ENCODE measurements at regions not wholly inside any gene's neighbourhood (a gene's known extent, or its start where the extent isn't known, plus 50 kb on each side); places are given as distances from the start of the nearest gene placed in this dataset.

GRCh38 chr2:129469389-129469788 is 510.1 kb upstream of the RAB6C start:
- Histone ChIP-seq H3K9ac (no peak overlapping the region), H3K9me3 (ENCODE audit: low read depth) (no peaks in the 10 kb centered on the region), H3K36me3 (no peaks in the 10 kb centered on the region), H3K4me2 (no peak overlapping the region), H3K27ac (no peak overlapping the region), H3K4me3 (no peak overlapping the region), H3F3A (ENCODE audit: low read depth) (no peaks in the 10 kb centered on the region), H3K79me2 (ENCODE audit: low read depth) (no peaks in the 10 kb centered on the region), H2AFZ (replicated peaks) (no peak overlapping the region), H3K27me3 (no peaks in the 10 kb centered on the region), H4K20me1 (ENCODE audit: low read depth) (no peaks in the 10 kb centered on the region), H3K4me1 (no peaks in the 10 kb centered on the region)
- H3K9me3 Mint-ChIP-seq = peaks cover 3% of the 10 kb centered on the region
- H3K27ac Mint-ChIP-seq = no peak overlapping the region
- peaks cover 3% of the 10 kb centered on the region for H3K27me3 Mint-ChIP-seq (ENCODE audit: insufficient read depth, low read depth)
- no peak overlapping the region for H3K4me3 Mint-ChIP-seq
- no peaks in the 10 kb centered on the region for H3K36me3 Mint-ChIP-seq
- no peak for DNase-seq (ENCODE audit: low spot score)
- no peak for TF ChIP-seq CTCF (IDR thresholded peaks at IDR 0.05)
- TF ChIP-seq EZH2phosphoT487 (IDR thresholded peaks at IDR 0.05) = no peak
- TF ChIP-seq EZH2 (IDR thresholded peaks at IDR 0.05) = no peak
- peaks cover 5% of the 10 kb centered on the region for H3K4me1 Mint-ChIP-seq

- no peak for TF ChIP-seq EZH2phosphoT487 (IDR thresholded peaks at IDR 0.05)
- TF ChIP-seq CTCF (IDR thresholded peaks at IDR 0.05) = no peak
- no peak for TF ChIP-seq EZH2 (IDR thresholded peaks at IDR 0.05)
- Histone ChIP-seq H3K4me2 (no peak overlapping the region), H3K27ac (no peak overlapping the region), H4K20me1 (ENCODE audit: low read depth) (no peaks in the 10 kb centered on the region), H3K4me3 (no peak overlapping the region), H3K9ac (no peak overlapping the region), H3K4me1 (no peaks in the 10 kb centered on the region), H2AFZ (replicated peaks) (no peak overlapping the region), H3F3A (ENCODE audit: low read depth) (no peaks in the 10 kb centered on the region), H3K27me3 (no peaks in the 10 kb centered on the region), H3K79me2 (ENCODE audit: low read depth) (no peaks in the 10 kb centered on the region), H3K36me3 (no peaks in the 10 kb centered on the region), H3K9me3 (ENCODE audit: low read depth) (no peaks in the 10 kb centered on the region)
- DNase-seq (ENCODE audit: low spot score) = no peak
- Mint-ChIP-seq H3K4me1 (peaks cover 5% of the 10 kb centered on the region), H3K9me3 (peaks cover 1% of the 10 kb centered on the region), H3K27me3 (ENCODE audit: insufficient read depth, low read depth) (peaks cover 4% of the 10 kb centered on the region), H3K4me3 (no peak overlapping the region), H3K36me3 (no peaks in the 10 kb centered on the region), H3K27ac (no peak overlapping the region)
Measured at GRCh38 chr2:129469871-129470270, 509.6 kb upstream of the RAB6C start.

GRCh38 chr2:129478902-129479517 is 500.5 kb upstream of the RAB6C start:
- Mint-ChIP-seq H3K27ac (no peak overlapping the region), H3K36me3 (no peaks in the 10 kb centered on the region), H3K4me3 (no peak overlapping the region), H3K9me3 (peaks cover 4% of the 10 kb centered on the region), H3K4me1 (peaks cover 17% of the 10 kb centered on the region), H3K27me3 (ENCODE audit: insufficient read depth, low read depth) (peaks cover 2% of the 10 kb centered on the region)
- H3K27ac ChIP-seq = no peak overlapping the region
- no peak overlapping the region for H3K4me3 ChIP-seq
- no peak overlapping the region for H3K9ac ChIP-seq
- no peaks in the 10 kb centered on the region for H3K27me3 ChIP-seq
- H2AFZ ChIP-seq (replicated peaks) = peak overlapping the region; percentile 34
- no peaks in the 10 kb centered on the region for H4K20me1 ChIP-seq (ENCODE audit: low read depth)
- no peaks in the 10 kb centered on the region for H3K9me3 ChIP-seq (ENCODE audit: low read depth)
- no peak for TF ChIP-seq EZH2phosphoT487 (IDR thresholded peaks at IDR 0.05)
- H3K79me2 ChIP-seq (ENCODE audit: low read depth) = no peaks in the 10 kb centered on the region
- no peak overlapping the region for H3K4me2 ChIP-seq
- H3F3A ChIP-seq (ENCODE audit: low read depth) = no peaks in the 10 kb centered on the region
- no peak for DNase-seq (ENCODE audit: low spot score)
- no peaks in the 10 kb centered on the region for H3K4me1 ChIP-seq
- H3K36me3 ChIP-seq = no peaks in the 10 kb centered on the region

GRCh38 chr2:129479892-129480291 is 499.6 kb upstream of the RAB6C start:
- H3F3A ChIP-seq (ENCODE audit: low read depth) = no peaks in the 10 kb centered on the region
- H3K9me3 Mint-ChIP-seq = peaks cover 4% of the 10 kb centered on the region
- H3K4me1 Mint-ChIP-seq = peaks cover 18% of the 10 kb centered on the region
- no peaks in the 10 kb centered on the region for H3K36me3 ChIP-seq
- no peak overlapping the region for H3K27ac Mint-ChIP-seq
- no peaks in the 10 kb centered on the region for H3K4me1 ChIP-seq
- H3K27me3 ChIP-seq = no peaks in the 10 kb centered on the region
- no peak overlapping the region for H2AFZ ChIP-seq (replicated peaks)
- no peak overlapping the region for H3K4me2 ChIP-seq
- no peaks in the 10 kb centered on the region for H3K9me3 ChIP-seq (ENCODE audit: low read depth)
- peaks cover under 1% of the 10 kb centered on the region for H3K27me3 Mint-ChIP-seq (ENCODE audit: insufficient read depth, low read depth)
- H3K4me3 Mint-ChIP-seq = no peak overlapping the region
- no peaks in the 10 kb centered on the region for H3K79me2 ChIP-seq (ENCODE audit: low read depth)
- no peak overlapping the region for H3K4me3 ChIP-seq
- no peak overlapping the region for H3K27ac ChIP-seq
- peak; percentile 24 for DNase-seq (ENCODE audit: low spot score)
- no peak for TF ChIP-seq CTCF (IDR thresholded peaks at IDR 0.05)
- no peak for TF ChIP-seq EZH2phosphoT487 (IDR thresholded peaks at IDR 0.05)
- TF ChIP-seq EZH2 (IDR thresholded peaks at IDR 0.05) = no peak
- no peaks in the 10 kb centered on the region for H3K36me3 Mint-ChIP-seq
- no peak overlapping the region for H3K9ac ChIP-seq
- no peaks in the 10 kb centered on the region for H4K20me1 ChIP-seq (ENCODE audit: low read depth)

Measured in neural progenitor cell (in vitro differentiated cells).